ENCODE measurements at regions not wholly inside any gene's neighbourhood (a gene's known extent, or its start where the extent isn't known, plus 50 kb on each side); places are given as distances from the start of the nearest gene placed in this dataset.

- Histone ChIP-seq H3K27ac (no peak overlapping the region), H3K4me3 (no peak overlapping the region), H3K27me3 (no peaks in the 10 kb centered on the region), H3K9me3 (peaks cover 0 to 24% (median 8%) of the 10 kb centered on the region in 12 donors), H3K36me3 (no peaks in the 10 kb centered on the region), H3K4me1 (peaks cover 0 to 5% (median 0%) of the 10 kb centered on the region in 12 donors)
- ATAC-seq (no peak), DNase-seq (no peak)
- WGBS, 4 donors: 61 to 75% (median 65%) methylated on average over 2 of the region's 2 CpGs
- intact Hi-C loops (cut with DNase I): no loop called here
- no peak for TF ChIP-seq POLR2A (IDR thresholded peaks at IDR 0.05)
- no peak for TF ChIP-seq CTCF (IDR thresholded peaks at IDR 0.05)
Measured at GRCh38 chr2:149872638-149873150, 285.1 kb upstream of the MMADHC start.

GRCh38 chr2:149872041-149872440 lies 284.5 kb upstream of the MMADHC start:
- DNase-seq (no peak), ATAC-seq (no peak)
- 39 to 87% (median 76%) methylated on average over 2 of the region's 2 CpGs for WGBS, 4 donors
- no peak overlapping the region for H3K27ac ChIP-seq
- peaks cover 0 to 24% (median 8%) of the 10 kb centered on the region in 12 donors for H3K9me3 ChIP-seq
- no peak overlapping the region for H3K4me3 ChIP-seq
- no peaks in the 10 kb centered on the region for H3K36me3 ChIP-seq
- no peaks in the 10 kb centered on the region for H3K4me1 ChIP-seq
- intact Hi-C loops (cut with DNase I): no loop called here
- TF ChIP-seq POLR2A (IDR thresholded peaks at IDR 0.05) (no peak), CTCF (IDR thresholded peaks at IDR 0.05) (no peak)
- no peaks in the 10 kb centered on the region for H3K27me3 ChIP-seq

GRCh38 chr2:149871091-149871885 lies 283.7 kb upstream of the MMADHC start:
- Histone ChIP-seq H3K36me3 (no peaks in the 10 kb centered on the region), H3K4me1 (no peaks in the 10 kb centered on the region), H3K4me3 (no peak overlapping the region), H3K27ac (no peak overlapping the region), H3K9me3 (peaks cover 0 to 24% (median 8%) of the 10 kb centered on the region in 12 donors), H3K27me3 (no peaks in the 10 kb centered on the region)
- no peak for ATAC-seq
- TF ChIP-seq CTCF (IDR thresholded peaks at IDR 0.05) (no peak), POLR2A (IDR thresholded peaks at IDR 0.05) (no peak)
- intact Hi-C loops (cut with DNase I): no loop called here
- DNase-seq: no peak
- 87 to 93% (median 90%) methylated on average over 6 of the region's 6 CpGs for WGBS, 4 donors

GRCh38 chr2:149863227-149863626 lies 275.7 kb upstream of the MMADHC start:
- Histone ChIP-seq H3K4me1 (peaks cover 0 to 22% (median 1%) of the 10 kb centered on the region in 12 donors), H3K36me3 (no peaks in the 10 kb centered on the region), H3K9me3 (peaks cover 0 to 9% (median 0%) of the 10 kb centered on the region in 12 donors), H3K27me3 (no peaks in the 10 kb centered on the region), H3K4me3 (no peak overlapping the region), H3K27ac (no peak overlapping the region)
- TF ChIP-seq CTCF (IDR thresholded peaks at IDR 0.05) (no peak), POLR2A (IDR thresholded peaks at IDR 0.05) (no peak)
- 85 to 92% (median 90%) methylated on average over 2 of the region's 2 CpGs for WGBS, 4 donors
- ATAC-seq (no peak), DNase-seq (no peak)
- intact Hi-C loops (cut with DNase I): no loop called here
